Transverse colon (tissue), 4 donors: ENCODE measurements at regions not wholly inside any gene's neighbourhood (a gene's known extent, or its start where the extent isn't known, plus 50 kb on each side); places are given as distances from the start of the nearest gene placed in this dataset.

ENCODE experiments used
- DNase-seq: peaks from one replicate; pipeline ENCODE4 v3.0.0-alpha.2; 2019
- H3K27ac ChIP-seq, 4 donors: fragments of 200-600 bp; sonication (generic); 2 replicates each; pipeline ENCODE4 v1.5.1; 2016 to 2018; ENCODE audit warnings: inconsistent platforms in 4 of 4
- H3K27me3 ChIP-seq: fragments of 200-600 bp; sonication (generic); 2 replicates; pipeline ENCODE4 v1.5.1; 2017; ENCODE audit warnings: inconsistent platforms
- H3K36me3 ChIP-seq, 4 donors: fragments of 200-600 bp; sonication (generic); 2 replicates each; pipeline ENCODE4 v1.5.1; 2017 to 2019; ENCODE audit warnings: inconsistent platforms in 4 of 4
- H3K4me1 ChIP-seq, 4 donors: fragments of 200-600 bp; sonication (generic); 2 replicates each; pipeline ENCODE4 v1.5.1; 2017 to 2020; ENCODE audit warnings: inconsistent platforms in 4 of 4
- H3K4me3 ChIP-seq, 4 donors: fragments of 200-600 bp; sonication (generic); 1 replicate in 1 of 4; 2 replicates in 3 of 4; pipeline versions ENCODE4 v1.5.1 to v1.6.1; 2017 to 2019; ENCODE audit warnings: inconsistent platforms in 4 of 4
- H3K9me3 ChIP-seq, 2 donors: fragments of 200-600 bp; sonication (generic); 2 replicates each; pipeline ENCODE4 v1.5.1; 2017 to 2019; ENCODE audit warnings: inconsistent platforms in 2 of 2
- EP300 ChIP-seq: sonication (generic); formaldehyde crosslinking; IDR thresholded peaks from one replicate; pipeline ENCODE4 v1.6.1; 2017; ENCODE audit warnings: antibody characterized with exemption, low read depth
- POLR2A ChIP-seq: fragments of 450-650 bp; IDR thresholded peaks from one replicate; pipeline ENCODE4 v1.6.1; 2016; ENCODE audit warnings: antibody characterized with exemption, mild to moderate bottlenecking, moderate library complexity
- POLR2AphosphoS5 ChIP-seq, 3 donors: sonication (generic); formaldehyde crosslinking; IDR thresholded peaks; one replicate each; pipeline ENCODE4 v1.6.1; 2016; ENCODE audit warnings: antibody characterized with exemption in 3 of 3
- WGBS, 2 donors: methylation state at CpG; one replicate each; pipeline ENCODE4 v1.1.5; 2018; ENCODE audit warnings: low coverage in 1 of 2; 5-methylcytosine and 5-hydroxymethylcytosine counted together
- in situ Hi-C, 4 donors: fragments of 200-750 bp; cut with MboI; loops; one replicate each; pipeline versions ENCODE4 v1.15.0 to v1.15.1; 2017; ENCODE audit warnings: low sequenced_read_pairs in 3 of 4, low pct_ligation_motif_present in 1 of 4, low pct_unique_long_range_greater_than_20kb in 1 of 4
- intact Hi-C: fragments of 100-400 bp; cut with DNase I; formaldehyde crosslinking; loops from one replicate; pipeline ENCODE4 v1.15.1; 2023; ENCODE audit warnings: low total_unique reads
- TF ChIP-seq, protein P1 (sequence below), 5 experiments: fragments of 200-600 bp in 3 of 5; fragments of 450-650 bp in 2 of 5; sonication (generic) in 3 of 5; IDR thresholded peaks; 1 replicate in 2 of 5; 2 replicates in 3 of 5; pipeline ENCODE4 v1.5.1; 2016 to 2017; ENCODE audit warnings: antibody characterized with exemption in 5 of 5, inconsistent platforms in 3 of 5, mild to moderate bottlenecking in 2 of 5, moderate library complexity in 1 of 5

DNA sequence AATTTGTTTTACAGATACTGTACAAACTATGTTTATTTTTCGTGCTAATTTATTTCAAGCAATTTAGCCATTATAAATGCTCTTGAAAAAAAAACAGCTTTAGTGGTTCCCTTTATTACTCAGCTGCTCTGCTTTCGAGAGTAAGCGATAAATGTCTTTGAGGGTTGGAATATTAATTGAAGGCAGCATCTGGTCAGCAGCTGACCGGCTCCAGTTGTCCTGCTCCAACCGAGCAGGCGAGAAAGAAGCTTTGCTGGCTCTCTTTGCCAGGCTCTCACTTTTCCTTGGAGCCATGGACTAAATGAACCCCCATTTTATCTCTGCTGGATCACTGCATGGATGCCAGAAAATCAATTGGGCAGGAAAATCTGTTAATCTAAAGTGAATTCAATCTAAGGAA is 147.4 kb downstream of the LNPK start:
- in situ Hi-C loops (no loop called here), intact Hi-C loops (no loop called here)
- no peaks in the 10 kb centered on the region for H3K36me3 ChIP-seq
- no peaks in the 10 kb centered on the region for H3K9me3 ChIP-seq
- H3K4me1 ChIP-seq = no peaks in the 10 kb centered on the region
- H3K4me3 ChIP-seq = no peak overlapping the region
- no peak overlapping the region for H3K27ac ChIP-seq
- no peaks in the 10 kb centered on the region for H3K27me3 ChIP-seq
- WGBS, 2 donors = 76 to 82% methylated on average over 6 of the region's 6 CpGs
- no peak for DNase-seq
- TF ChIP-seq, protein P1, sequence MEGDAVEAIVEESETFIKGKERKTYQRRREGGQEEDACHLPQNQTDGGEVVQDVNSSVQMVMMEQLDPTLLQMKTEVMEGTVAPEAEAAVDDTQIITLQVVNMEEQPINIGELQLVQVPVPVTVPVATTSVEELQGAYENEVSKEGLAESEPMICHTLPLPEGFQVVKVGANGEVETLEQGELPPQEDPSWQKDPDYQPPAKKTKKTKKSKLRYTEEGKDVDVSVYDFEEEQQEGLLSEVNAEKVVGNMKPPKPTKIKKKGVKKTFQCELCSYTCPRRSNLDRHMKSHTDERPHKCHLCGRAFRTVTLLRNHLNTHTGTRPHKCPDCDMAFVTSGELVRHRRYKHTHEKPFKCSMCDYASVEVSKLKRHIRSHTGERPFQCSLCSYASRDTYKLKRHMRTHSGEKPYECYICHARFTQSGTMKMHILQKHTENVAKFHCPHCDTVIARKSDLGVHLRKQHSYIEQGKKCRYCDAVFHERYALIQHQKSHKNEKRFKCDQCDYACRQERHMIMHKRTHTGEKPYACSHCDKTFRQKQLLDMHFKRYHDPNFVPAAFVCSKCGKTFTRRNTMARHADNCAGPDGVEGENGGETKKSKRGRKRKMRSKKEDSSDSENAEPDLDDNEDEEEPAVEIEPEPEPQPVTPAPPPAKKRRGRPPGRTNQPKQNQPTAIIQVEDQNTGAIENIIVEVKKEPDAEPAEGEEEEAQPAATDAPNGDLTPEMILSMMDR (IDR thresholded peaks at IDR 0.05) = no peak
- TF ChIP-seq POLR2A (no peak), EP300 (no peak), POLR2AphosphoS5 (IDR thresholded peaks at IDR 0.05) (no peak)

DNA sequence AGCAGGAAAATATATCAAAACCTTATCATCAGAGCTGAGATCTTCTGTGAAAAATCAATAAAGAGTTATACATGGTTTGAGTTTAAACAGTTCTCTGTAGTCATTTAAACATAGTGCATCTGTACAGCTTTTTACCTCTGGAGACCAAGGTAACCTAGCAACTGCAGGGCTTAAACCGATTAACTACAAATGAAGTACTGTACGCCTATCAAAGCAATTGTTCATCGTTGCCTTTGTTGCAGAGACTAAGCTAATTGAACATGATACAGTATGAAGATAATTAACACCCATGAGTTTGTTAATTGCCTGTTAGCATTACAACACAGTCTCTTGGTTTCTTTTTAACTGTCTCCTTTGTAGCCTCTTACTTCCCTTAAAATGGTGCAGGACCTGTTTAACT is 147.9 kb downstream of the LNPK start:
- H3K4me1 ChIP-seq = no peaks in the 10 kb centered on the region
- intact Hi-C loops (no loop called here), in situ Hi-C loops (no loop called here)
- H3K27ac ChIP-seq = no peak overlapping the region
- H3K27me3 ChIP-seq = no peaks in the 10 kb centered on the region
- no peaks in the 10 kb centered on the region for H3K9me3 ChIP-seq
- no peaks in the 10 kb centered on the region for H3K36me3 ChIP-seq
- no peak for DNase-seq
- H3K4me3 ChIP-seq = no peak overlapping the region
- TF ChIP-seq, protein P1 (IDR thresholded peaks at IDR 0.05) = no peak
- TF ChIP-seq POLR2A (no peak), POLR2AphosphoS5 (IDR thresholded peaks at IDR 0.05) (no peak), EP300 (no peak)
- 68 to 72% methylated on average over 3 of the region's 3 CpGs for WGBS, 2 donors

DNA sequence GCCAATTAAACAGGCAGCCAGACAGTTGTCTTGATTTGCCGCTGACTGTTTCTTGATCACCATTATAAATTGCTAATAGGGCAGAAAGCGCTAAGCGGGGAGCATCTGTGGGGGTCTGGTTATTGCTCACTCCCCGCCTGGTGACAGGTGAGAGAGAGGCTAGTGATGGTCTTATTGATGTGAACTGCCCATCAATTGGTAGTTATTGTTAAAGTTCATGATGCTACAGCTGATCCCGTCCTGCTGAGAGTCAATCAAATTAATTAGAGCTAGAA is 148.5 kb downstream of the LNPK start:
- no peaks in the 10 kb centered on the region for H3K27me3 ChIP-seq
- H3K27ac ChIP-seq = no peak overlapping the region
- intact Hi-C loops (no loop called here), in situ Hi-C loops (no loop called here)
- H3K4me3 ChIP-seq = no peak overlapping the region
- no peak for DNase-seq
- H3K9me3 ChIP-seq = no peaks in the 10 kb centered on the region
- TF ChIP-seq, protein P1 (IDR thresholded peaks at IDR 0.05) = no peak
- TF ChIP-seq EP300 (no peak), POLR2A (no peak), POLR2AphosphoS5 (IDR thresholded peaks at IDR 0.05) (no peak)
- 93 to 95% methylated on average over 5 of the region's 5 CpGs for WGBS, 2 donors
- no peaks in the 10 kb centered on the region for H3K4me1 ChIP-seq
- no peaks in the 10 kb centered on the region for H3K36me3 ChIP-seq

DNA sequence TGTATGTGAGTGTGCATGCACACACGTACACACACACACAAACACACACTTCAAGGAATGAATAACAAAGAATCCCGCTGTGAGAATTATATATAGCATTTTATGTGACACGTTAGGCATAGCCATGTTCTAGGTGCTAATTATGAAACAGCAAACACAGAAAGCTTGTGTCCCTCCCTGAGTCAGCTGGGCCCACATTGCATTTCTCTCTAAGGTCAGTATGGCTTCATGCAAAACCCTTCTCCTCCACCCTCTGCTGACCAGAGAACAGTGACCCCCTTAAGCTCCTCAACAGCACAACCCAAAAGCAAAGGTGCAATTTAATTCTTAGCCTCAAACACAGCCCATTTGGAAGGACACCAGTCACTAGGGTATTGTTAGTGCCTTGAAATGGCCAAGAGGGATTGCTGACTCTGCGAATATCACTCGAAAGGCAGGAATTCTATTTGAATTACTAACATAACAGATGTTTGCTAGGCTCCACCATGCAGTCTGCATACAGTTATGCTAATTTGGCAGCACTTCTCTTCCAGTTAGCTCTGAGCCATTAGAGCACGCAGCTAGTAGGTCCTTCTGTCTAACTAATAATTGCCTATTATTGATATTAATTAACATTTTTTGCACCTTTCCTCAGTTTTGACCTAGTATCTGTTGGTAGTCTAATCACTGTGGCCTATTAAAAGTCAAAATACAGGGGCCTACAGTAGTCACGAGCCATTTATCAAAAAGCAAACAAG is 149.0 kb downstream of the LNPK start:
- H3K27ac ChIP-seq = no peak overlapping the region
- H3K36me3 ChIP-seq = no peaks in the 10 kb centered on the region
- intact Hi-C loops (no loop called here), in situ Hi-C loops (no loop called here)
- H3K4me1 ChIP-seq = no peaks in the 10 kb centered on the region
- H3K4me3 ChIP-seq = no peak overlapping the region
- WGBS, 2 donors = 85% methylated on average over 5 to 7 of the region's 7 CpGs
- H3K9me3 ChIP-seq = no peaks in the 10 kb centered on the region
- H3K27me3 ChIP-seq = no peaks in the 10 kb centered on the region
- no peak for TF ChIP-seq POLR2A
- no peak for TF ChIP-seq POLR2AphosphoS5 (IDR thresholded peaks at IDR 0.05)
- TF ChIP-seq EP300 = no peak
- TF ChIP-seq, protein P1 (IDR thresholded peaks at IDR 0.05) = no peak
- DNase-seq = no peak
